ENCODE measurements at regions not wholly inside any gene's neighbourhood (a gene's known extent, or its start where the extent isn't known, plus 50 kb on each side); places are given as distances from the start of the nearest gene placed in this dataset.
"Not testable (repeated sequence)": the region's sequence is repeated elsewhere in the genome, so short reads cannot be mapped to it uniquely, and the experiment has no call there.

DNA sequence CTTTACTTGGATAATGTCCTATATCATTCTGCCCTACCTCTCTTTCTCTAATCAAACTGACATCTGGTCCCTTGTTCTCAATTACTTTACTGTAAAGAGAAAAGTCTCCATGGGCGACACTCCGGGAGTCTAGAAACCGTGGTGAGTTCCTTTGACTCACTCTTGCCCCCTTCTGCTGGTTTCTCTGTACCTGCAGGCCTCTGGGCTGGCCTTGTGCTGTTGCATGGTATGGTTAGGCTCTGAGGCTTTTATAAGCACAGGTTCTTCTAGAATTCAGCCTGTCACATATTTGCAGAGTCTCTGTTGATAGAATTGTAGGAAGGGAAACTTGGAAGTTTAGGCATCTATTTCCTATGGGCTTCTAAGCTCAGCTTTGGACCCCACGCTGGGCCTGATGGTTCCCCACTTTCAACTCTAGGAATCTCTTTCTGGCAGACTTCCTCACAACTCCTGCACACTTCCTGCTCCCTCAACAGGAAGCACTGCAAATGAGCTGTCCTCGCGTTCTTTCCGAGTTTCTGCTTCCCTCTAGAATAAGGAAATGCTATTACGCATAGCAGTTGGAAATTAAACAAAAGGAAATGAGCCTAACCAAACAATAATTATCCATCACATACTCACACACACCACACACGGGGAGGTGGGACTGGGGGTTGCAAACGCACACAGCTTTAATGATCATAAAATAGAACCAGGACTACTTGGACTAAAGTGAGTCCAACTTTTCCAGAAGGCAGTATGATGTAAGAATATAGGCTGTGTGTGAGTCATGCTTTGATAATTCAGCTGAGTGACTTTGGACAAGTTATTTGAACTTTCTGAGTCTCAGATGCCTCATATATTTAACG lies 683.3 kb downstream of the QKI start:
- DNase-seq, result no peak

DNA sequence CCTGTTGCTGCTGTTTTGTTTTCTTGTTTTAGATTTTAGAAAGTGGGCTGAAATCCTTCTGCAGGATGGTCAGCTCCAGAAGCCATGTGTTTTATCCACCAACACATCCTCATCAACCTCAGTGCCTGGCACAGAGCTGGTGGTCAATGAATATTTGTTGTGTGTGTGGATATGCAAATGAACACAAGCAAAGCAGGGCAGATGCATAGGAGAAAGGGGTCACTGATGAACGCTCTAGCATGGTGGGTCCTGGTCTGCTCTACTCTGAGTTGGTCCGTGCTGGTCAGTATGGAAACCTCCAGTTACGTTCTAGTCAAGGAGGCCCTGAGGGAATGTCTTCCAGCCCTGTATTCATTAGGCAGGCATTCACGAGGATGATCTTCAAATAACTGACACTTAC lies 682.5 kb downstream of the QKI start:
- DNase-seq, result no peak

DNA sequence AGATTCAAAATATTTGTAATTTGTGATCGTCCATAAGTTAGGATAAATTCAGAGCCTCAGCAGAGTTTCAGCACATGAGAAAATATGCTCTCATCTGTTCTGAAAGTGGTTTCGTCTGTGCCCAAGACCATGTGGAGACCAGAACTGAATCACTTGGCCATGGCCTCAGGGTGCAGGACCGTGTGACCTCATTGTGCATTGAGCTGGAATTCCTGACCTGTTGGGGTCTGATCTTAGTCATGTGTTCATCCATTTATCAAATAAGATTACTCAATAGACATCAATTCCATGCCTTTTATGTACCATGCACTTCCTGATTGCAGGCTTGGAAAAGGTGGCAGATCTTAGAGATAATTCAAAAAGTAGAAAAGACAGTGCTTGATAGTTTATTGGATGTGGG lies 680.5 kb downstream of the QKI start:
- no peak for DNase-seq

DNA sequence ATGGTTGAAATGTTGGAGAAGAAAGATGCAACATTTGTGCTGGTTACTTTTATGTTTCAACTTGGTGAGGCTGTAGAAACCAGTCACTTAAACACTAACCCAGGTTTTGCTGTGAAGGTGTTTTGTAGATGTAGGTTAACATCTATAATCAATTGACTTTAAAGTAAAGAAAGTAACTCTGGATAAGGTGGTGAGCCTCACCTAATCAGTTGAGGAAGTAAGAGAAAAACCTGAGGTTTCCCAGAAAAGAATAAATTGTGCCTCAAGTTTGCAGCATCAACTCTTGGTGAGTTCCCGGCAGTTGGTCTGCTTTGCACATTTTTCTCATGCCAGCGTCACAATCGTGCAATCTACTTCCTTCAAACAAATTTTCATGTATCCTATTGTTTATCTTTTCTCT lies 673.4 kb downstream of the QKI start:
- no peak for DNase-seq

DNA sequence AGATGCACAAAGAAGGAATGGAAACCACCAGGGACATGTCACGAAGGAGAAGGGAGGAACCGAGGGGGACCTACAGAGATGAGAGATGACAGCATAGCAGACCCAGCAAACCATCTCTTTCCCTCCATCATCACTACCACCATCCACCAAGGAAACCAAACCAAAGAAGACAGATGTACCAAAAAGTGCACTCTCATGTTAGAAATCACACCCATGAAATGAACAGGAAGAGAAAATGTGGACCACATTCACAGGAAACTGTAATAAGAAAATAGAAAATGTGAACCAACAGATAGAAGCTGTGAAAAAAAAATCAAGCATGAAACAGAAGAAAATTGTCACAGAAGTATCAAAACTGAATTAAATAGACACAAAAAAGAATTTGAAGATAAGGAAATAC lies 672.7 kb downstream of the QKI start:
- DNase-seq, result no peak

DNA sequence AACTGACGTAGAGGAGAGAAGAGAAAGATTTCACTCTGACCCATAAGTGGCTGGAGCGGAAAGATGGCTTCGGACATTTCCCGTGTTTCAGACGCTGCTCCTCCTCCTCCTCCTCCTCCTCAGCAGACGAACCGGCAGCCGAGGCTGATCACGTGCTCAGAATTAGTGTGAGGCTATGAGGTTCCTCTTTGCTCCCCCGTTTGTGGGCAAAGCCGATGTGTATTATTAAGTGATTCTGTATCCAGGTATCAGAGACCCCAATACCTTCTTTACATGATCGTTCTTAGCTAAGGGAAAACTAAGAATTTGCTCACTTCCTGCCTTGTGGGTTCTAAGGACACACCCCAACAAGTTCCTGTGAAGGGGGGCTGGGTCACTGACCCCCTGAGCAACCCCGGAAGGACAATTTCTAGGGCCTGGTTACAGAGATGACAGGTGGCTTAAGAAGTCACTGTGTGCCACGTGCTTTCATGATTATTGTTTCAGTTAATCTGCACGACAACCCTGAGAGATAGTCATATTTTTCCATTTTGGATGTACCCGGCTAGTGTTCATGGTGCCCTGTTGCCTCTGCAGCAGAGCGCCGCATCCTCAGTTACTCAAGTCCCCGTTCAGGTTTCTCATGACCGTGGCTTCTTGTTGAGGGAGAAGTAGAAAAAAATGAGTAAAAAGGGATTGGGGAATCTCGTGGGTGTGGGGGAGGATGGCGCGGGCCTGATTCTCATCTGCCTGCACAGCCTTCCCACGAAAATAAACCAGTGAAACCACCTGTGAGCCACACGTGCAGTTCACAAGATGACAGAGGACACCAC lies 671.8 kb downstream of the QKI start:
- DNase-seq, result no peak

DNA sequence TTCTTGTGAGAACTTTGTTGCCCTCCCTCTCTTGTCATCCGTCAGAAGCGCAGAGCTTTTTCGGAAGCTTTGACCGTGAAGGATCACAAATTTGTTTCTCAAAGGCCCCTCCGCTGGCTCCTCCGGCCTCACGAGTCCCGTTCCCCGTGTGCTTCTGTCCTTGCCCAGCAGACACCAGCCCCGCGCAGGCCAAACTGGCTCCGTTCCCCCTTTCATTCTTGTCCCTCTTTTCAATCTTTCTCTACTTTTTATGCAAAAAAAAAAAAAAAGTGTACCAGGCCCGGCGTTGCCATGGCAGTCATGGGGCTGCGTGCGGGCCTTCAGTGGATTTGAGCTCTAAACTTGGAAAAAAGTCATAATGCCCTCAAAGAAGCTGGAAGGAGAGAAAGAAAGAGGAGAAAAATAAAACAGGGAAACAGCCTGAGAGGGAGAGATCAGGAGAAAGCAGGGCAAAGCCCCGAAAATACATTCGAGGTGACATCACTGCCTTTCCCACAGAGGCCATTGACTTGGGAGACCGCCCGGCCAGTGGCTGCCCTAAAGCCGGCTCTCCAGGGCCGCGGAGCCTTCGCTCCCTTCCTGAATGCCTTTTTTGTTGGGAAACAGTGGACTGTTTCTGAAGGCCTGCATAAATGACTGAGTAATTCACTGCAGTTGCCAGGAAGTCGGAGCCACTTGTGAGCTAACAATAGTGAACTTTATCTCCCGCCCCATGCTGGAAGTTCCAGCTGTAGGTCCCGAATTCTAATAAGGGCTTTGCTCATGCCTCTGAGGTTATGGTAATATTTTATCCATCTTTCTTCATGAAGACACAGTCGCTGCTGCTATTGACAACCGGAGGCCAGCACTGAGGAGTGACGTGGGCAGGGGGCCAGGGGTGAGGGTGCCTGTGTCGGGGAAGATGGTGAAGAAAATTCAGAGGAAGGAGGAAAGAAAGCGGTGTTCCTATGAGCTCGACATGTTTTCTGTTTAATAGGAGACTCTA lies 670.9 kb downstream of the QKI start:
- no peak for DNase-seq

DNA sequence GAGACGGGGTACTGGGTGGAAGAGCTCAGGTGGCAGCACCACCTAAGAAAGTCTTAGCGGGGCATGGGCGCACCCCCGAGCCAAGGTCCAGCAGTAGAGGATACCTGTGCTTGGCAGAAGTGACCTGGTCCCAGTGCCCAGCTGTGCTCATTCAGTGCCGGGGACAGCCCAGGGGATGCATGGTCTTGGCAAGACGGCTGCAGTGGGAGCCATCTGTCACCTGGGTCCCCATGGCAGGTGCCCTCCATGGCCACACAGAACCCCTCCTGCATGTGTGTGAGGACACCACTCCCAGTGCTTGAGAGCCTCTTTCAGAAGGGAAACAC lies 664.7 kb downstream of the QKI start:
- no peak for DNase-seq

DNA sequence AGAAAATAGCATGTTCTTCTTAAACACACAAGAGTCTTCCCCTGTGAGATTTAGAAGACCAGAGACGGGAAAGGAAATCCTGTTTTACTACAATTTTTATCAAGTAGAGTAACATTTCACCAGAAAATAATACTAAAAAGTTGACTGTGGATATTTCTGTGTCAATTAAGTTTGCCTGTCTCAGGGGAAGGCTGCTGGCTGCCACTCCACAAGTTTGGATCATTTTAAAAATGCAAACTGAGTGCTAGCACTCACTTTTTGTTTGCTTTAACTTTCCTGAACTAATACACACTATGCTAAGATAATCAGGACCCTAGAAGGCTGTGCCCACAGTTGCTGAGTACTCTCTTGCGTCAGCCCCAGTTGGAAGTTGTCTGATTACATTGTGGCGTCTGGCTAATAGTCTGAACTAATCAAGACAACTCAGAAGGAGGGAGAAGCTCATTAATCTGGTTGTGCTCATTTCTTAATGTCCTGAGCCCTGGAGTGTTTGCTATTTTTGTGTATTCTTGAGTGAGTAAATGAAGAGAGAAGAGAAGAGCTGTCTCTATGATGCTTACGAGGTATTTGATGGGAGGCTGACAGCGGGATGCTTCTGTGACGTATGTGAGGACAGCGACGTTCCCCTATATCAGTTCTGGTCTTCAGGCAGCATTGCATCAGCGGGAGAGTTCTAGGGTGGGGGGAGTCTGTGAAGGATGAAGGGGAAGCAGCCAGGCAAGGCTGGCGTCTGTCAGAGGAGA lies 664.2 kb downstream of the QKI start:
- DNase-seq, result no peak

DNA sequence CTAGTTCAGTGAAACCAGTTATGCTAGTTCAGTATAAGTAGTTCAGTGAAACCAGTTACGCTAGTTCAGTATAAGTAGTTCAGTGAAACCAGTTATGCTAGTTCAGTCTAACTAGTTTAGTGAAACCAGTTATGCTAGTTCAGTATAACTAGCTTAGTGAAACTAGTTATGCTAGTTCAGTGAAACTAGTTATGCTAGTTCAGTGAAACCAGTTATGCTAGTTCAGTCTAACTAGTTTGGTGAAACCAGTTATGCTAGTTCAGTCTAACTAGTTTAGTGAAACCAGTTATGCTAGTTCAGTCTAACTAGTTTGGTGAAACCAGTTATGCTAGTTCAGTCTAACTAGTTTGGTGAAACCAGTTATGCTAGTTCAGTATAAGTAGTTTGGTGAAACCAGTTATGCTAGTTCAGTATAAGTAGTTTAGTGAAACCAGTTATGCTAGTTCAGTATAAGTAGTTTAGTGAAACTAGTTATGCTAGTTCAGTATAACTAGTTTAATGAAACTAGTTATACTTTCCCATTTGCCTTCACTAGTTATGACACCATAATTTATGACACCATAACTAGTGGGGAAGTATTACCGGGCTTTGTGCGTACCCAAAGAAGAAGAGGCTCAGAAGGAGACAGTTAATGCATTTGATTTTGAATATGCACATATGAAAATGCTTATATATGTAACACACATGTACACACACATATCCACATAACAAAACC lies 662.5 kb downstream of the QKI start:
- not testable (repeated sequence) for DNase-seq

DNA sequence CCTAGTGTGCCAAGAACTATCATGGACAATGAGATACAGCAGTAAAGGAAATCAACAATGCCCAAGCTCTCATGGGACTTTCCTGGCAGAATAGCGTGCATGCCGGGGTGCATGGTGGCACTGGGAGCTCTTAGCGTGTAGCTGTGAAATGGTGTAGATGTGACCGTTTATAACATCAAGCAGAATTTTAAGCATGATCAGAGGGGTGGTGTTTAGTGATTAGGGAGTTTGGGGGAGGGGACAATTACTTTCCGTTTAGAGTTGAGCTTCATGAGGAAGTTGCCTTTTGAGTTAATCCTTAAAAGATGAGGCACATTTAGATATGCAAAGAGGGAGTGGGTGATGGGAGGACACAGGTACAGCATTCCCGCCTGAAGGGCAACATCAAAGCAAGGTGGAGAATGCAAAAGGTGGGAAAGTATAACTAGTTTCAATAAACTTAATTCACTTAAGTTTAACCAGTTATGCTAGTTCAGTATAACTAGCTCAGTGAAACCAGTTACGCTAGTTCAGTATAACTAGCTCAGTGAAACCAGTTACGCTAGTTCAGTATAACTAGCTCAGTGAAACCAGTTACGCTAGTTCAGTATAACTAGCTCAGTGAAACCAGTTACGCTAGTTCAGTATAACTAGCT lies 661.6 kb downstream of the QKI start:
- DNase-seq, result no peak

DNA sequence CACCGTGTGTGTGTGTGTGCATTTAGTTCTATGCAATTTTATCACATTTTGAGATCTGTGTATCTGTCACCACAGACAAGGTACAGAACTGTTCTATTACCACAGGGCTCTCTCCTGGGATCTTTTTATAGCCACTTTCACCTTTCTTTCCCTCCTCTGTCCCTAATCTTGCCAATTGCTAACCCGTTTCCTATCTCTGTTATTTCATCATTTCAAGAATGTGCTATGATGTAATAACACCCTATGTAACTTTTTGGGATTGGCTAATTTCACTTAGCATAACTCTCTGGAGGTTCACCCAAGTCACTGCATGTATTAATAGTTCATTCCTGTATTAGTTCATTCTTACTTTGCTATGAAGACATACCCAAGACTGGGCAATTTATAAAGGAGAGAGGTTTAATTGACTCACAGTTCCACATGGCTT lies 657.7 kb downstream of the QKI start:
- no peak for DNase-seq

DNA sequence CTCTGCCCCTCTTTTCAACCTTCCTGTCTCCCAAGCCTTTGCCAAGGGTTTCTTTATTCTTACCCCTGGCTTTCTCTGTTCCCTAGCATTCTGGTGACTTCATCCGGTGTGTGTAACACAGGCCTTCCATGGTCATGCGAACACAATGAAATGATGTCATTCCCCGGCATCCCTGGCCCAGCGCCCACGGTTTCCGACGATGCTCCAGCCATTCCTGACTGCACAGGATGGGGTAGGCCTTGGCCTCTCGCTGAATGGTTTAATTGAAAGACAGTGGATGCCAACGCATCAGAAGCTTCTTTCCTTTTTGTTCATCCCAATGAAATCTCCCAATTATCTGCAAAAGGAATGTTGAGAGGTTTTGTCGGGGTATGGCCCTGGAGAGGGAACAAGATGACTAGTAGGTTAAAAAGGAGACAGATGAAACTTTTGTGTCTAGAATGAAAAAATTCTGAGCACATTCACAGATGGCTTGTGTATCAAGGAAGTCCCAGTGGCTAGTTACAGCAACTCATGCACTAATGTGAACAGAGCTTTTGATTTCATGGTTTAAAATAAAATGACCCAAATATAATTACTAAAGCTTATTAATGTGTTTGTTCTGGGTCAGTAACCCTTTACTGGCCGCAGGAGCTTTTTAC lies 655.0 kb downstream of the QKI start:
- DNase-seq, result no peak

DNA sequence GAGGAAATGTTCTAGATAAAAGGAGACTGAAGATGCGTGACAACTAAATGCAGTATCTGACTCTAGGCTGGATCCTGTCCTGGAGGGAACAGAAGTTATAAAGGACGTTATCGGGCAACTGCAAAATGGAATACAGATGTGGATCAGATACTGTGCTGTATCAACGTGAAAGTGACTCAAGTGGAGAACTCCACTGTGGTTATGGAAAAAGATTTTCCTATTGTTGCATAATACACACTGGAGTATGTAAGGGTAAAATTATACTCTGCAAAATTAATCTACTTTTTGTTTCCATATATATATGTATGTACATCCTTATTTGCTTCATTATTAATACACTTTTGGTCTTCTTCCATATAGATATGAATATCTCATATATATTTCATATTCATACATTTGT lies 654.0 kb downstream of the QKI start:
- DNase-seq, result no peak

DNA sequence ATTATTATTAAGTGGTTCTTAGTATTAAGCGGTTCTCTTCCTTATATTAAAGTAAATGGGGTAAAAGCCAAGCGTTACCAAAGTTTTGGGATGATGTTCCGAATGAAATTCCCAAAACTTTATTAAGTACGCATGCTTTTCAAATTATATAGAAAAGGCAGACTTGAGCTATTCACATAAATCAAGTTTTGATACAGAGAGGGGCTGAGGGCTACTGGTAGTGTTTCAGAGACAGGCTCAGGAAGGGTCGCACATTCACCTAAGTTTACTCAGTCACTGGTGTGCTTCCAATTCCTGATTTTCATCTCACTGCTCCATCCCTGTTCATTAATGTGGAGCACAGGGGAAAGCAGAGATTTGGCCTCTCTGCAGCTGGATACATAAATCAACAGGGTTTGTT lies 652.2 kb downstream of the QKI start:
- DNase-seq, result no peak

DNA sequence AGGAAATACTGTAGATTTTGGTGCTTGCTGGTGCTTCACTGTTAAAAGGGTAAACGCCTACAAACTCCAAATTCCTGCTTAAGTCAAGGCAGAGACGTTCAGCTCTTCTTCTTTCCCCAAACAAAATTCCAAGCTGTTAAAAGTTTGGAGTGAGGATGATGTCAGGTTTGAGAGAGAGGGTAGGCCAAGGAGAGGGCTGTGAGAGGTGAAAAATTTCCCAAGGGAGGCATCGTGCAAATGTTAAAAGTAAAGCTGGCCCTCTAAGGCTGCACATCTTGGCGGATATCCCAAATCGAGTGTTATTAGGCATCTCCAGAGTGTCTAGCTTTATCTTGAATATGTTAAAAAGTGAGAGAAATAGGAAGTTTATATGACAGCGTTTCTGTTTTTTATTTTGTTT lies 651.8 kb downstream of the QKI start:
- no peak for DNase-seq

DNA sequence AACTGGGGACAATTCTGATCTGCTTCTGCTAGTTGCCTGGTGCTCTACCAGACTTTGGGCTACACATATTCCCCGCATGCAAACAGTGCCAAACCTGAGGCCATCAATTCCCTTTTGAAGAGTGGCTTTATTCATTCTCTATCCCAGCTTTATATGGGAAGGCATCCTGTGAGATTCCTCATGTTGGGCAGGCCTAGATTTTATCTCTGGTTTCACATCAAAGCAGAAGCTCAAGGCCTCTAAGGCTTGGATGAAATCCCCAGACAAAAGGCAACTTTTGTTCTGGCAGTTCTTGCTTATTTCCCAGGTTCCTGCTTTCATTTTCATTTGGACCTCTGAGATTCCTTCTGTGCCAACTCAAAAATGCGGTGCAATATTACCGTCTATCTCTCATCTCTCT lies 648.8 kb downstream of the QKI start:
- no peak for DNase-seq

DNA sequence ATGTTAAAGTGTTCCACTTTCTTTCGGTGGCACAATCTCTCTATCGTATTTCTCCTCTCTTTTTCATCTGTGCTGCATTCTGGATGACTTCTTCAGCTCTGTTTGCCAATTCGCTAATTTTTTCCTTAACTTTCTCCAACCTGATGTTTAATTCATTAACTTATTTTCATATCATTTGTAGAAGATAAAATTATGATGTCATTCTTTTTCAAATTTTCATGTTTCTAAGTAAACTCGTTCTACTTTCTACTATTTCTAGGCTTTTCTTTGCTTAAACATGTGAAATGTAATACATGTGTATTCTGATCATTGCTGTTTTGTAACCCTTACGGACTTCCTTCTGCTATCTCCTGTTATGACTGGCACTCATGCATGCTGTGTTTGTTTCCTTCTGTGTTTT lies 648.4 kb downstream of the QKI start:
- DNase-seq, result no peak

DNA sequence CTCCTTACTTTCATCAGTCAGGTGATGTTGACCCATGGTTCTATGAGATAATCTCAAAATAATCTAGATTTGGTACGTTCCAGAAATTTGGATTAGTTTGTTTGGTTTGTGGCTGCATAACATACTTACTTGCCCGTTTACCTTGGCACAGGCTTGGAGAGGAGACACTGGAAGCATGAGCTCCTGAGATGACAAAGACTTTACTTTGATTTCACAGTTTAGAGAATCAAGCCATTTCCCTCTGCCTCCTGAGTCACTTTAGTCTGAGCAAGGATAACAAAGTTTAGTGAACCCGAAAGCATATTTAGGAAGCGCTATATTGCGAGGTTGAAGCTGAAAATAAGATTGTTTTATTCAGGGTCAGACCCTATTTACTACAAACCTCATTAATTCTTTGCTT lies 643.4 kb downstream of the QKI start:
- no peak for DNase-seq

DNA sequence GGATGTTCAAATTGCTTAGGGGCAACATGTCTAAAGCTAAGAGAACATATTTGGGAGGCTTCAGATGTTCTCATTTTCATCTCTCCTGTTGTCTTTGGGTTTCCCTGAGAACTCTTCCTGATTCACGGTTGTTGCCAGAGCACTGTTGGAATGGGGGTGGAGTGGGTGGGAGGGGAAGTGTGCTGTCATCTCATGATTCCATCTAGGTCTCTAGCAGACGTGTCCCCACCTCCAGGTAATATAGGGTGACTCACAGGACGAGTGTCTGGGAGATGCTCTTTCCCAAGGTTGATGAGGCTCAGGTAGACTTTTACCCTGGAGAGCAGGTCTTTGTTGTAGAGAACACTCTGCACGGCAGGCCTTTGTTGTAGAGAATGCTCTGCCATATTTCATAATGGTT lies 636.9 kb downstream of the QKI start:
- no peak for DNase-seq

DNA sequence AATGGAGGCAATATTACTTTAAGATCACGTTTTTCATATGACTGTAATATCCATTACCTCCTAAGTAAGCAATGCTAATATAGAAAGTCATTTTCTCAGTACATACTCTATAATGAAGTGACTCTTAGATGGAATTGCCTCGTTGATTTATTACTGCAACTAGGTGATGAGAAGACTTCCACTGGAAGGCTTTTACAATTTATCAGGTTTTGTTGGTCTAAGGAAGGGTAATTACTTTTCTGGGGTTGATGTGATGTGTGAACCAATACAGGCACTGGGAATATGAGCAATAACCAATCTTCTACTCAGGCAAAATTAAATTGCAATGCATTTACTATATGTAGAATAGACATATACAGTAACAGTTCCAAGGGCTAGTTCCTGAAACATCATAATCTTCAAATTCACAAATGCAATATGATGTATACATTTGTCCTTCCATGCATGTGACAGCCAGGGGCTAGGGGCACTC lies 635.0 kb downstream of the QKI start:
- DNase-seq, result no peak

All from CD4-positive, alpha-beta T cell treated with Interleukin-1 beta for 1 hour (primary cell).